Adipocyte (in vitro differentiated cells): ENCODE measurements at regions not wholly inside any gene's neighbourhood (a gene's known extent, or its start where the extent isn't known, plus 50 kb on each side); places are given as distances from the start of the nearest gene placed in this dataset.
A peak's percentile ranks its signal among the peaks of the same experiment; 100 is the strongest.
"Not testable (repeated sequence)": the region's sequence is repeated elsewhere in the genome, so short reads cannot be mapped to it uniquely, and the experiment has no call there.

Experiments used
- DNase-seq: peaks from one replicate; pipeline ENCODE4 v3.0.0-alpha.2; 2015; ENCODE audit warnings: low read depth
- H3K27me3 ChIP-seq: replicated peaks from 2 replicates; pipeline ENCODE4 v1.7.0; 2013; ENCODE audit warnings: mild to moderate bottlenecking, low read length, moderate library complexity; ENCODE audit not compliant: control insufficient read depth, insufficient read depth
- H3K36me3 ChIP-seq: 2 replicates; pipeline ENCODE4 v1.7.0; 2013; ENCODE audit warnings: low read length, mild to moderate bottlenecking, moderate library complexity; ENCODE audit not compliant: control insufficient read depth, insufficient read depth, severe bottlenecking
- H3K4me1 ChIP-seq: 2 replicates; pipeline ENCODE4 v1.7.0; 2013; ENCODE audit warnings: mild to moderate bottlenecking, low read length, moderate library complexity; ENCODE audit not compliant: control insufficient read depth, insufficient read depth
- H3K4me3 ChIP-seq: 2 replicates; pipeline ENCODE4 v1.7.0; 2013; ENCODE audit warnings: mild to moderate bottlenecking, low read length, moderate library complexity
- H3K9ac ChIP-seq: 2 replicates; pipeline ENCODE4 v1.7.0; 2013; ENCODE audit warnings: mild to moderate bottlenecking, low read length, moderate library complexity
- H3K9me3 ChIP-seq: 2 replicates; pipeline ENCODE4 v1.7.0; 2013; ENCODE audit warnings: mild to moderate bottlenecking, low read length, moderate library complexity; ENCODE audit not compliant: control insufficient read depth

DNA sequence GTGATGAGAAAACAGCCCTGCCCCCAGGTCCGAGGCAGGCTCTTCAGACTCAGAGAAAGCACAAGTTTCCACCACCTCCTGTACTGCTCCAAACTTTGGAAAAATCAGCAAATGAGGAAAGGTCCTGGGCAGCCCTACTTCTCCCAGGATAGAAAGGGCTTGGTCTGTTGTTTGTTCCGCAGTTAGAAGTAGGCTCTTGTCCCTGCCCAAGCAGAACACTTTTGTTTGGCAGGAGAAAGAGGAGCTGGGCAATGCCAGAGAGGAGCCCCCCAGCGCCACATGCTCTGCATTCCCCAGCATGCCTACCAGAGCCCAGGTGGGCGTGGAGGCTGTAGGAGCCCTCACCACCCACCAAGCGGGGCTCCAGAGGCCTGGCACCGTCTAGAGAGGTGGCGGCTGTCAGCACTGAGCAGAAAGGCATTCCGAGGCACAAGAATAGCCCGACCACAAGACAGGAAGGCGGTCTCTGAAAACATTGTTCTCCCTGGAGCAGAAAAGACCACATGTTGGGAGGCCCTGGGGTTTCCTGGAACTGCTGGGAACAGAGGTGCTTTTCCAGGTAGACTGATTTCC, 90.3 kb upstream of the CD82 start:
- Histone ChIP-seq H3K4me3 (no peak overlapping the region), H3K9me3 (peaks cover 3% of the 10 kb centered on the region), H3K36me3 (no peaks in the 10 kb centered on the region), H3K4me1 (no peaks in the 10 kb centered on the region), H3K9ac (no peak overlapping the region), H3K27me3 (peaks cover 56% of the 10 kb centered on the region)
- DNase-seq: no peak

GRCh38 chr11:44482338-44482737, 83.1 kb upstream of the CD82 start:
- not testable (repeated sequence) for H3K9ac ChIP-seq, DNase-seq, H3K4me3 ChIP-seq, H3K36me3 ChIP-seq, H3K4me1 ChIP-seq
- Histone ChIP-seq H3K27me3 (peaks cover 39% of the 10 kb centered on the region), H3K9me3 (peaks cover 12% of the 10 kb centered on the region)

DNA sequence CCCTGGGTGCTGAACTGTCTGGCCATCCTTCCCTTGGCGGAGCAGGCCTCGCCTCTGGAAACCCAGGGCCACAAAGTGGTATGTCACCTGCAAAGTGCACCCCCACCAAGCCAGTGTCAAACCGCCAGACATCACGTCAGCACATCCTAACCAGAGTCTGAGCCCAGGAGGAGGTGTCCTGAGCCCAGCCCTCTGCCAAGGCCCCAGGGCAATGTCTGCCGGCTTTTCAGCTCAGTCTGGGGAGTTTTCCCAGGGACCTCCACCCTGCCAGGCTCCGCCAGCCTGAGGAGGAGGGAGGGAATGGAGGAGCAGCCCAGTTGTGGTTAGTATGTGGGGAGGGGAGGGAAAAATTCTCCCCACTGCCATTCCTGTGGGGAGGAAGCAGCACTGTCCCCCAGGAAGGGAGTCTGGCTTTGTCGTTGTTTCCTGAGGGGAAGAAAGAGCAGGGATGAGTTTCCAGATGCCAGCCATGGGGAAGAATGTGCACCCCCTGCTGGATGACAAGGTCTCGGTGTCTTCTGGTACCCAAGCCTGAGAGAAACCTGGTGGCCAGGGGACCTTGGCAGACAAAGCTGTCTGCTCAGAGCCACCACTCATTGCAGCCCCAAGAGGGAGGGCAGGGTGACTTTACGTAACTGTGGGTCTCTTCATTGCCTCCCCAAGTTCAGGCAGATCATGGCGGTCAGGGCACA, 81.4 kb upstream of the CD82 start:
- DNase-seq: peak; percentile 33

GRCh38 chr11:44488165-44488965, 77.1 kb upstream of the CD82 start:
- Histone ChIP-seq H3K4me1 (no peaks in the 10 kb centered on the region), H3K36me3 (no peaks in the 10 kb centered on the region), H3K4me3 (no peak overlapping the region), H3K9ac (no peak overlapping the region), H3K9me3 (peaks cover 9% of the 10 kb centered on the region), H3K27me3 (peaks cover 31% of the 10 kb centered on the region)
- peak; percentile 47 for DNase-seq

More for the DNA sequence above, 81.4 kb upstream of the CD82 start:
- peaks cover 9% of the 10 kb centered on the region for H3K9me3 ChIP-seq
- H3K9ac ChIP-seq: no peak overlapping the region
- H3K27me3 ChIP-seq: peaks cover 34% of the 10 kb centered on the region
- no peaks in the 10 kb centered on the region for H3K36me3 ChIP-seq
- H3K4me3 ChIP-seq: no peak overlapping the region
- H3K4me1 ChIP-seq: no peaks in the 10 kb centered on the region

- Histone ChIP-seq H3K9ac (no peak overlapping the region), H3K36me3 (no peaks in the 10 kb centered on the region), H3K4me1 (peaks cover 12% of the 10 kb centered on the region), H3K4me3 (no peak overlapping the region), H3K27me3 (peaks cover 36% of the 10 kb centered on the region), H3K9me3 (no peaks in the 10 kb centered on the region)
- no peak for DNase-seq
Measured at GRCh38 chr11:44493383-44493782, 72.1 kb upstream of the CD82 start.

- no peaks in the 10 kb centered on the region for H3K36me3 ChIP-seq
- DNase-seq: no peak
- H3K9ac ChIP-seq: no peak overlapping the region
- peaks cover 17% of the 10 kb centered on the region for H3K4me1 ChIP-seq
- H3K9me3 ChIP-seq: no peaks in the 10 kb centered on the region
- no peak overlapping the region for H3K4me3 ChIP-seq
- peaks cover 36% of the 10 kb centered on the region for H3K27me3 ChIP-seq
Measured at GRCh38 chr11:44493930-44494329, 71.5 kb upstream of the CD82 start.

DNA sequence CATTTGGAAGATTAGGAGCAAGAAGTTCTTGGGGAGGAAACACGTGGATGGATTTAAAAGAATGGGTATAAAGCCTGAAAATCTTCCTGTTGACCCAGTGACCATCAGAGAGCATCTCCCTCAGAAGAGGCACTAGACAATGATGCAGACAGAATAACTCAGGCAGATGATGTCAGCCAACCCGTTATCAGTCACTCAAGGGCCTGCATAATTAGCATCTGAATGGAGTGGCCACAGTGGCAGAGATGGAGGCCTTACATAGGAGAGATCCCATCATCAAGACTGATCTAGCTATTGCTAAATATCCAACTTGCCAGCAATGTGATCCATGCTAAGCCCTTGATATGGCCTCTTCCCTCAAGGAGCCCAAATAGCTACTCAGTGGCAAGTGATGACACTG, 70.7 kb upstream of the CD82 start:
- DNase-seq: no peak
- Histone ChIP-seq H3K27me3 (peaks cover 36% of the 10 kb centered on the region), H3K9me3 (no peaks in the 10 kb centered on the region), H3K9ac (no peak overlapping the region), H3K4me3 (no peak overlapping the region), H3K36me3 (no peaks in the 10 kb centered on the region), H3K4me1 (peaks cover 17% of the 10 kb centered on the region)

DNA sequence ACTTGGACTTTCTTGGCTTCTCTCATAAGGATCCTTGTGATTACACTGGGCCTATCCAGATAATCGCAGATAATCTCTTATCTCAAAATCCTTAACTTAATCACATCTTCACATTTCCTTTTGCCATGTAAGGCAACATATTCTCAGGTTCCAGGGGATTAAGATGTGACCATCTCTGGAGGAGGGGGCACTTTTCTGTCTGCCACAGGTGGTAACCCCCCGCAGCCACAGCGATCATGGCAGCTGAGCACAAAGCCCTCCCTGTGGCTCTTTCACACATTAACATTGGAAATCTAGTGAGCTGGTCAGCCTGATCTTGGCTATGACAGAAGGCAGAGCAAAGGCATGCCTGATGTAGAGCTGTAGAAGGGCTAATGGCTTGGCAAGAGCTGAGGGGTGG, 69.1 kb upstream of the CD82 start:
- Histone ChIP-seq H3K9ac (no peak overlapping the region), H3K9me3 (no peaks in the 10 kb centered on the region), H3K4me3 (no peak overlapping the region), H3K27me3 (peaks cover 40% of the 10 kb centered on the region), H3K4me1 (peaks cover 17% of the 10 kb centered on the region), H3K36me3 (no peaks in the 10 kb centered on the region)
- DNase-seq: no peak

- Histone ChIP-seq H3K9ac (no peak overlapping the region), H3K9me3 (no peaks in the 10 kb centered on the region), H3K4me3 (no peak overlapping the region), H3K27me3 (peaks cover 38% of the 10 kb centered on the region), H3K4me1 (peaks cover 17% of the 10 kb centered on the region), H3K36me3 (no peaks in the 10 kb centered on the region)
- no peak for DNase-seq
Measured at GRCh38 chr11:44498089-44498871, 67.2 kb upstream of the CD82 start.

DNA sequence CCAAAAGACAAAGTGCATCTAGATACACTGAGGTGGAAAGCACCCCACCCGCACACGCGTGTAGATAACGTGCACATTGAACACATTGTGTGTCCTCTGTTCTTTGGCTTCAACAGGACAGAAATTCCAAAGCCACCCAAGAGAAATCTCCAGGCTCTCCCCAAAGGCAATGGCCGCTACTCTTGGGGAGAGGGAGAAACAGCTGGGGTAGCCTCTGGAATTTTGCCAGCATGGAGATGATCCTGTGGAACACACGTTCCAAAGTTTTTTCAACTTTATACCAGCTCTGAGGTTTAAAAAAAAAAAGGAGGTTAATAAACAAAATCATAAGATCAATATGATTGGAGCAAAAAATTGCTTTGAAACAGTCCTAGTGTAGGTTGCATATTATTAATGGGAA, 63.0 kb upstream of the CD82 start:
- no peak for DNase-seq
- Histone ChIP-seq H3K9me3 (peaks cover 11% of the 10 kb centered on the region), H3K4me1 (peaks cover 12% of the 10 kb centered on the region), H3K27me3 (peaks cover 32% of the 10 kb centered on the region), H3K9ac (no peak overlapping the region), H3K36me3 (no peaks in the 10 kb centered on the region), H3K4me3 (no peak overlapping the region)

DNA sequence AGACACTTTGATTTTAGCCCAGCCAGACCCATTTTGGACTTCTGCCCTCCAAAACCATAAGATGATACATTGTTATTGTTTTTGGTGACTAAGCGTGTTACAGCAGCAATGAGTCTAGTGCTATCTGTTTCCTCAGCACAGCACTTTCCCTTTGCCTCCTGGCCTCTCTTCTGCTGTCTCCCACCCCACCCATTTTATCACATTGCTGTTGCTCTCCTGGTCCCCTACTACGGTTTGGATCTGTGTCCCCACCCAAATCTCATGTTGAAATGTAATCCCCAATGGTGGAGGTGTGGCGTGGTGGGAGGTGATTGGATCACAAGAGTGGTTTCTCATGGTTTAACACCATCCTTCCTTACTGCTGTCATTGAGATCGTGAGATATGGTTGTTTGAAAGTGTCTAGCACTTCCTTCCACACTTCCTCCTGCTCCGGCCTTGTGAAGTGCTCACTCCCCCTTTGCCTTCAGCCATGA, 59.8 kb upstream of the CD82 start:
- H3K27me3 ChIP-seq: peaks cover 50% of the 10 kb centered on the region
- no peak overlapping the region for H3K4me3 ChIP-seq
- DNase-seq: peak; percentile 13
- H3K36me3 ChIP-seq: no peaks in the 10 kb centered on the region
- H3K4me1 ChIP-seq: no peaks in the 10 kb centered on the region
- H3K9ac ChIP-seq: no peak overlapping the region
- H3K9me3 ChIP-seq: peaks cover 12% of the 10 kb centered on the region
